Stimulated activated CD8-positive, alpha-beta memory T cell treated with anti-CD3 and anti-CD28 coated beads, Interleukin-7, amount 100 ng/mL, for 1 hour (primary cell): ENCODE measurements at regions not wholly inside any gene's neighbourhood (a gene's known extent, or its start where the extent isn't known, plus 50 kb on each side); places are given as distances from the start of the nearest gene placed in this dataset.
"Not testable (repeated sequence)": the region's sequence is repeated elsewhere in the genome, so short reads cannot be mapped to it uniquely, and the experiment has no call there.

ENCODE experiments used
- DNase-seq, 2 donors: peaks; one replicate each; pipeline ENCODE4 v3.0.0-alpha.2; 2020; ENCODE audit warnings: low read depth in 2 of 2

GRCh38 chr1:48084826-48085225, 87.6 kb upstream of the TRABD2B start:
- DNase-seq: no peak

- DNase-seq: no peak
Observed at GRCh38 chr1:48082271-48082962, 85.2 kb upstream of the TRABD2B start.

- DNase-seq: no peak
Observed at GRCh38 chr1:48080331-48081255, 83.4 kb upstream of the TRABD2B start.

GRCh38 chr1:48079096-48079495, 81.9 kb upstream of the TRABD2B start:
- DNase-seq: no peak

- no peak for DNase-seq
Observed at GRCh38 chr1:48077795-48078222, 80.6 kb upstream of the TRABD2B start.

- no peak for DNase-seq
Observed at GRCh38 chr1:48076017-48076416, 78.8 kb upstream of the TRABD2B start.

GRCh38 chr1:48073798-48074530, 76.8 kb upstream of the TRABD2B start:
- no peak for DNase-seq

GRCh38 chr1:48071513-48071912, 74.3 kb upstream of the TRABD2B start:
- no peak for DNase-seq

- no peak for DNase-seq
Observed at GRCh38 chr1:48070396-48070750, 73.2 kb upstream of the TRABD2B start.

- DNase-seq: no peak
Observed at GRCh38 chr1:48069662-48070395, 72.6 kb upstream of the TRABD2B start.

GRCh38 chr1:48068206-48068605, 71.0 kb upstream of the TRABD2B start:
- DNase-seq: no peak

GRCh38 chr1:48066936-48067335, 69.8 kb upstream of the TRABD2B start:
- no peak for DNase-seq

- not testable (repeated sequence) for DNase-seq
Observed at GRCh38 chr1:48064693-48065092, 67.5 kb upstream of the TRABD2B start.

GRCh38 chr1:48062353-48062752, 65.2 kb upstream of the TRABD2B start:
- no peak for DNase-seq

GRCh38 chr1:48061162-48062136, 64.3 kb upstream of the TRABD2B start:
- no peak for DNase-seq

- no peak for DNase-seq
Observed at GRCh38 chr1:48059289-48059688, 62.1 kb upstream of the TRABD2B start.

- DNase-seq: no peak
Observed at GRCh38 chr1:48058135-48059025, 61.2 kb upstream of the TRABD2B start.

GRCh38 chr1:48057249-48057648, 60.1 kb upstream of the TRABD2B start:
- no peak for DNase-seq
